Dermis microvascular lymphatic vessel endothelial cell (primary cell): ENCODE measurements at regions not wholly inside any gene's neighbourhood (a gene's known extent, or its start where the extent isn't known, plus 50 kb on each side); places are given as distances from the start of the nearest gene placed in this dataset.

ENCODE experiments used
- DNase-seq, 2 donors: peaks; one replicate each; pipeline versions ENCODE4 v3.0.0 to v3.0.0-alpha.2; 2010; ENCODE audit warnings: low read depth in 2 of 2

DNA sequence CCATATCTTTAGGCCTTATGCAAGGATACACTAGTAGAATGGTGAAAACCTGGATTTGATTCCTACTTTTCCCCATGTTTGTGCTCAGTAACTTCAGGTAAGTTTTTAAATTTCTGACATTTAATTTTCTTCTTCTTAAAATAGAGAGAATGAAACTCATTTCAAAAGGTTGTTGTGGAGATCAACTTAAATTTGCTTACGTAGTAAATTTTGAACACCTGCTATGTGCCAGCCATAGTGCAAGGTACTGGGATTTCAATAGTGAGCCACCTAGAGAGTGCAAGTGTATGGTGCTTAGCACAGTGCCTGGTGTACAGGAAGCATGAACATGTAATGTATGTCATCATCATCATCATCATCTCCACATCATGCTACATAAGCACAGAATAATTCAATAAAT lies 73.6 kb upstream of the SMIM36 start:
- DNase-seq, result no peak

DNA sequence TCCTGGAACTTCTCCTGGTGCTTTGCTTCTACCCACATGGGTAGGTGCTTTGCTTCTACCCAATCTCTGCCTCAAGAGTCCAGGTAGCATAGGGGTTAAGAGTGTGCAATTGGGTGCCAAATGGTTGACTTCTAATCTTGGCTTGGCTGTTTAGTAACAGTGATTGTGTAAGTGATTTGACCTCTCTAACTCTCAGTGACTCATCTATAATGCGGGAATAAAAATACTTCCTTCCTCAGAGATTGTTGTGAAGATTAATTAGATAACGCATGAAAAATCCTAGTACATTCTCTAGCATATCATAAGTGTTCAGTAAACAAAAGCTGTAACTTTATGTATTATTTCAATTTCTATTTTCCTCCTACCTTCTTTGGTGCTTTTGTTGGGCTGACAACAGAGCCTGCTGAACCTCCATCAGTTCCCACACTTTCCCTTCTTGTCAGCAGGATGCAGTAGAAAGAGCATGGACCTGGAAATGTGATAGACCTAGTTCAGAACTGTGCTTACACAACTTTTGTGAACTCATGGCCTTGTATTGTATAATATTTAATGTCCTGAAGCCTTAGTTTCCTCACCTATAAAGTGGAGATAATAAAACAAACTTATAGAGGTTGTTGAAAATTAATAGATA lies 72.9 kb upstream of the SMIM36 start:
- DNase-seq, result peak; percentile 63 to 82

DNA sequence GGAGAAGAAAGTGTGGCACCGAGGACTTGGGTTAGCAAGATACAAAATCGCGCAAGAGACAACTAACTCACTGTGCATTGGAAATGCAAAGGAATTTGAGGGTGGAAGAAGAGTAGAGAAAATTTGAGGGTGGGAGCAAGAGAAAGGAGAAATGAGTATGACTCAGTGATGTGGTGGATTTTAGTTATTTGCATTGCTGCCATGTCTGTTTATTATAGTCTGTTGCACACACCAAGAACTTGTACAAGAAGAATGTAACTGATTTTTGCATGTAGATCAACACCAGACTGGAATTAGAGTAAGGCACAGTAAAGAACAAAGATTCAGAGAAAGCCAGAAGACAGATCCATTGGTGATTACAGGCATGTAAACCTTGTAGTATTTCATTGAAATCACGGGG lies 71.6 kb upstream of the SMIM36 start:
- DNase-seq, result no peak

DNA sequence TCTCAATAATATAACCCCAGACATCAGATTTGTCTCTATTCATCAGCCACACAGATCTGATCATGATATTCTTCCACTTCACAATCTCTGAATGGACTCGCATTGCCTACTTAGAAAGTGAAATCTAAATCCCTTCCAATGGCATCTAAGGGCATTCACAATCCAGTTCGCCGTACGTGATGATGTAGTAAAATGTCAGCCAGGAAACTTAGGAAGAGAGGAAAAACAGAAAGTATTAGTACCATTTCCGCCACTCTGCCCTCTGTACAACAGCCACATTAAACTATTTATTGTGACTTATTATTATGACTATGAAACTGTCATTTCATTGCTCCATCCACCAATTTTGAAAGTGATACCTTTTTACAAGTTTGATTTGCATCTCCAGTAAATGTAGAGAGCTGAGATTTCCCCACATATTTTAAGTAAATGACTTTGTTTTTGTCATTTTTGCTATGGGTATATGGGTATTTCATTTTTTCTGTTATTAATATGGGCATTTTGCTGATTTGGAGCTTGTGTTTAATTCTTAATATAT lies 69.4 kb upstream of the SMIM36 start:
- DNase-seq, result peak; percentile 42 to 83

DNA sequence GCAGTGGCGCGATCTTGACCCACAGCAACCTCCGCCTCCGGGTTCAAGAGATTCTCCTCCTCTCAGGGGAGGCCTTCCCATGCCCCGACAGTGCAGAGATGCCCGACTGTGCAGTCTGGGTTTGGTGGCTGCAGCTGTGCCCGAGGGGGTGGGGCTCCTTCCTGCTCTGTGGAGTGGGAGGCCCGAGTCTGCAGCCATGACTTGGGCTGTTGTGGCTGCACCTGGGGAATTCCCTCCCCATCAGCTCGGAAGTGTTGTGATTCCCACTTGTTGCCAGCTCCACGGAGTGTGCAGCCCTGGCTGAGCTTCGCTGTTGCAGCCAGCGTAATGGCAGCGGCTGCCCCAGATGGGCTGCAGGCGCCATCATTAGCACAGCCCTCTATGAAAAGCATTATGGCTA lies 66.4 kb upstream of the SMIM36 start:
- no peak for DNase-seq

DNA sequence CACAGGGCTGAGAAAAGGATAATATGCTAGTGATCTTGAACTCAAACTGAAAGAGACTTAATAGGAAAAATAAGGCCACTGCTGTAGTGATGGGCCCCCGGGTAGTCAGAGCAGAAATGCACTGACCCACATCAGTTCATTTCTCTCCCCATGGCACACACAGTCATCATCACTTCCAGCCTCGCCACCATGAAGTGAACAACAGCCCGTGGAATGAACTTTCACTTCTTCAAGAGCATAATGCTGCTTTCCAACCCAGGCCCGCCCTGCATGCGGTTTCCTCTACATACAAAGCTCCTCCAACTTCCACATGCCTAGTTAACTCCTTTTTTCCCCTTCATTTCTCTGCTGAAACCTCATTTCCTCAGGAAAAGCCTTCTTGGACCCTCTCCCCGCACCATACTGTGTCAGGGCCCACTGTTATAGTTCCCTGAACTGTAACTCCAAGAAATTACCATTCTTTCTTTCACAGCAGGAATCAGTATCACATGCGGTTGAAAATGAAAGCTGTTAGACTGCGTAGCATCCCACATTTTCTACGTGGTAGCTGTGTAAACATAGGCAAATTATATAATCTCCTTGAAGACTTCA lies 65.8 kb upstream of the SMIM36 start:
- peak in 1 of 2 donors; percentile 50 for DNase-seq

DNA sequence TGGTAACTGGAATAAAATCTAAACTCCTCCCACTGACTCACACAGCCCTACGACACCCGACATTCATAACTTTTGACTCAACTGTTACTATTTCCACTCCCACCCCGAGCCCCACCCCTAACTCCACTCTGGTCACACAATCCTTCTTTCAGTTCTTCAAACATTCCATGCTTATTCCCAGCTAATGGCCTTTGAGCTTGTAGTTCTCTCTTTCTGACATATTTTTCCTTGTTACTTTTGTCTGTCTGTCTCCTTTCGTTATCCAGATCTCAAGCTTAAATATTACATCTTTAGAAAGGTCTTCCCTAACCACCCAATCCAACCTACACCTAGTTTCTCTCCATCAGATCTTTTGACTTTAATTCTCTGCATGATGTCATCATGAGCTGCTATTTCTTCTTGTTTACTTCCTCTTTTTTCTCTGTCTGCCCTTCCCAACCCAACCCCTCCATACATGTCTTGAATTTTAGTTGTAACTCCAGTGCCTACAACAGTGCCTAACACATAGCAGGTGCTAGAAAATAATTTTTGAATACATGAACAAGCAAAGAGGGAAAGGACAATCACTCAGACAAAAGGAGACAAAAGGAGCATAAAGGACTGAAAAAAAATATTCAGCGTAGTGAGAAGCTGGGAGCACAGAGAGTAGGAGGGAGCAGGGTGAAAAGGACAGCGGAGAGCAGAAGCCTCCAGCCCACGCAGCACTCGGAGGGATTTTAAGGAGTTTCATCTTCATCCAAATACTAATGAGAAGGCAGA lies 65.2 kb upstream of the SMIM36 start:
- peak in 1 of 2 donors; percentile 34 for DNase-seq

DNA sequence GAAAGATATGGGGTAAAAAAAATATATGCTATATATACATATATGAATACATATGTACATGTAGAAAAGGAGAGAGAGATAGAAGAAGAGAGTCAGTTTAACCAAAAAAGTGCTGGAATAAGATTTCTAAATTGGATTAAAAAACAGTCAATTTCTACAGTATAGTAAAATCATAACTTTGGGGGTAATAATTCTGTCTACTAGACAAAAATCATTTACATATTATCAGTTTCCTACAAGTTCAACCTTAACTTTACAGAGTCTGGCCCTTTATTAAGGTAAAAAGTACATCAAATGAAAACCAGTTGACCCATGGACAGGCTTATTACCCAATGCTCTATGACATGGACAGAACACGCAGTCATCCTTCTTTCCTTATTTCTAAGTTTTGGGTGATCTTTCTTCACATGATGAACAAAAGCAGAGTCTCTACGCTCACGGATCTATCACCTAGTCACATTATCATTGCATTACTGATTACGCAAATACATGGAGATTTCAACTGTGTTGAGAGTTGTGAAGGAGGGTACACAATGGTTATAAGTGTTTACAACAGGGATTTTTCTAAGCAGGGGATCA lies 63.9 kb upstream of the SMIM36 start:
- no peak for DNase-seq

DNA sequence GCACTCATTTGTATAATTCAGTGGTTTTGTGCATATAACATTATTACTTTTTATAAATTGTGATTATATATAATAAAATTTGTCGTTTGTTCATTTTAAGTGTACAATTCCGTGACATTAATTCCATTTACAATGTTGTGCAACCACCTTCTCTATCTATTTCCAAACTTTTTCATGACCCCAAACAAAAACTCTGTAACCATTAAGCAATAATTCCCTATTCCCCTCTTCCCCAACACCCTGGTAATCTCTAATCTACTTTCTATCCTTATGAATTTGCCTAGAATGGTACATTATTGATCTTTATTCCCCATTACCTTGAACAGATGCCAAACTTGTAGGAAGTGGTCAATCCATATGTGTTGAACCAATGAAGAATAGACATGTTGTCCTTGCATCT lies 61.3 kb upstream of the SMIM36 start:
- DNase-seq, result no peak

DNA sequence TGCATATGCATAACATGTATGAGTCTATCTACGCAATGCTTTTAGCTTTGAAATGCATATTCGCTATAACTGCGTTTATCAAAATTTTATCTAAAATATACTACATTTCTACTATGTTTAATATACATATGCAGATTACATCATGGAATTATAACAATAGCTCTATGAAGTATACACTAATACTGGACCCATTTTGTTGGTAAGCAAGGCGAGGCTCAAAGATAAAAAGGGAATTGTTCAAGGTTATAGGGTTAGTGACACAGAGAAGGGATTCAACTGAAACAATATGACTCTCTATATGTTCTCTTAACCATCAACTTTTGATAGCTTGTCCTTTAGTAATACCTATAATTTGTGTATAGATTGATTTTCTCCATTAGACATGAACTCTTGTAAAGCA lies 60.9 kb upstream of the SMIM36 start:
- no peak for DNase-seq

DNA sequence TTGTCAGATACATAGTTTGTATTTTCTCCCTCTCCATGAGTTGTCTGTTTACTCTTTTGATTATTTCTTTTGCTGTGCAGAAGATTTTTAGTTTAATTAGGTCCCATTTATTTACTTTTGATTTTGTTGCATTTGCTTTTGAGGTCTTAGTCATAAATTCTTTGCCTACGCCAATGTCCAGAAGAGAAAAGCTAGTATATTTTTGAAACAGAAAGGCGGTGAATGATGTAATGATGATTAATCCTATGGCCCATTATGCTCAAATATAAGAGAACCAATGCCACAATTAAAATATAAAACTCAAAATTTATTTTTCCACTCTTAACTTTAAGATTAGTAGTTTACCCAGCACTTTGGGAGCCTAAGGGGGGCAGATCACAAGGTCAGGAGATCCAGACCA lies 59.8 kb upstream of the SMIM36 start:
- DNase-seq, result no peak

DNA sequence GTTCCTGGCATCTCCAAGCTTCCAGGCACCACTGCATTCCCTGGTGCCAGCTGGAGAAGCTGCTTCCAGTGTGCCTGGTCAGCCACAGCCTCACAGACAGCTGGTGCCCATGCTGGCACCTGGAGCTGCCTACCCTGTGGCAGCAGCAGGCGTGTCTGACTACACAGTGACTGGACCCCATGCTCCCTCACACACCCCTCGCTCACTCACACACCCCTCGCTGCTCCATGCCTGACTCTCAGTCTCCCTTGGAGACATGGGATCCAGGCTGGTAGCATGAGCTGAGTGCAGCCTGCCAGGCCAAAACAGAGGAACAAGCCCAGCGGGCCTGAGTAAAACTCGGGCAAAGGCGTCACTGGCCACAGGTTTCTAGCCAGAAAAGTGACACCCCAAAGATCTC lies 59.1 kb upstream of the SMIM36 start:
- DNase-seq, result no peak

DNA sequence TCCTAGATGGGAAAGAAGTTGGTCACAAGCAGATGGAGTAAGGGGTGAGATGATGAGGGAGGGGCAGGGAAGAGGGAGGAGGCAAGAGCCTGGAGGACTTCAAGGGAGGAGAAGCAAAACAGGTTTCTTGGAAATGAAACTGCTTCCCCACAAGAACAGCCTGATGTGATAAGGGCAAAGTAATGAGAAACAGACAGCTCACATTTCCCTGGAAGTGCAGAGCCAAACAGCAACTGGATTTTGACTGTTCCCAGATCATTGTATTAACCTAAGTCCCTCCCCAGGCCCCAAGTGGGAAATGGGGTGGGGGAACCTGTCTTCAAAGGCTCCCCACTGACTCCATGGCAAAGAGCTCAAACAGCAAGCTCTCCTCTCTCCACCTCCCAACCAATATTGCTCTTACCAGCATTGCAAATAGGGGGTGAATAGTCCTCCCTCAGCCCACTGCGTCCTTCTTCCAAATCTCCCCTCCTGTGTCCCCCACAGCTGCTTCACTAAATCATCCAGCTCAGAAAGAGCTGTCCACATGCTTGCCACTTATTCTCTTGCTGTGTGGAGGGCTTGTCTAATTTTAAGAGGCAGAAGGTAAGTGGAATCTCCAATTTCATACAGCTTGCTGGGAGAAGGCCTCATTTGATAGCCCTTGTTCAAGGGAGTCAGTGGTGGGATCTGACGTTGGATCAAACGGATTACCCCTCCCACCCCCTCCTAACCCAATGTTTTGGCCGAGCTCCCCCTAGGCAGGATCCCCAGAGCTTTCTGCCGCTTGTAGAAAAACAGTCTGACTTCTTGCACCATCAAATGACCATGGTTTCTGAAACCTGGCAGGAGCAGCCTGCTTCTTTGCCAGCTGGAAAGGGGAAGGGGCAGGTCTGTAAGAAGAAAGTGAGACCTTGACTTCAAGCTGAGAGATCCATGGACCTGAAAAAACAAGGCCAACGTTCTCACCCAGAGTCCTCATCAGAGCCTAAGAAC lies 56.3 kb upstream of the SMIM36 start:
- no peak for DNase-seq

DNA sequence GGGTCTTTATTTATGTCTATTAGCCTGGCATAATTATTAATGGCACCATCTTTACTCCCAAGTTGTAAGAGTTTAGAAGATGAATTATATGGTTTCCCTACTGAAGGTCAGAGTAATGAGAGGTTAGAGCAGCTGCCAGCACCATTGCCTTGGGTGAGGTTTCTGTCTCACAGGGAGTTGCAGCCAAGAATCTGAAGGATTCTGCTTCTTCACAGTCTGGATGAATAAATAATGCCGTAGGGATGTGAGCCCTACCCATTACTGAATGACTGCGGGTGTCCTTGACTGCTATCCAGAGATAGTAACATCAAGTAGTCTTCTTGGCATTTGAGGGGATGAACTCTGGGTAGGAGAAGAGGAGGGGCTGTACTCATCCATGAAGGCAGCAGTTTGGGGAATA lies 52.8 kb upstream of the SMIM36 start:
- no peak for DNase-seq

DNA sequence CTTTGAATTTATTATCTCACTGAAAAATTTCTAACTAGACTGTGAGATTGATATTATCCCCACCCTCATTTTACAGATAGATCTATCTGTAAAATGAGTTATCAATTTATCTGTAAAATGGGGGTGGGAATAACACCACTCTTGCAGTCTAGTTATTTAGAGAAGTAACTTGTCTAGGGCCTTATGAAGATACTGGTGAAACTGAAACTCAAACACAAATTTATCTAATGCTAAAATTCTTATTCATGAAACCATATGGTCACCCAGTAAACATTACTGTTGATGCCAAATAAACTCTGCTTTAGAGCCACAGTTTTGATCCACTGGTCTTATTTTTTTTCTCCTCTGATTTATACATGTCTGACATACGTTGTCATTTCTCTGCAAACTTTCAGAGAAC lies 52.1 kb upstream of the SMIM36 start:
- DNase-seq, result no peak

DNA sequence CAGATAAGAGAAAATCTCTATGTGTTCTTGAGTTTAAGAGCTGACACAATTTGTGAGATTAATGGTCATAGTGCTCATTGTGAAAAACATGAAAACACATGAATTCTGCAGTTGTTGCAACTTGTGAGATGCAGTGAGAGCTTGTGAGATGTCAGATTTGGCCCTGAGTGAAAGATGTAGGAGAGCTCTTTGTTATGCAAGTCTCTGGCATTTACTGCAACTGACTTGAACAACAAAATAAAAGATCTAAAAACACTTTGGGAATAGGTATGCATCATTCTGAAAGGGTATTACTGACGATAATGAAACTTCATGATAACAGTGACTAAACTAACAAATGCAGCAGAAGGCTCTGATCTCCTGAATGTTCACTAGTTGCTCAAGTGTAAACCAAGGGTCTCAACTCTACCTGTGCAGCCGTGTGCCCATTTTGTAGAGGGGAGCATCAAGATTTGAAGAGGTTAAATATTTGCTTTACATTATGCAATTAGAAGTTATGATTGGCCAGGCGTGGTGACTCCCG lies 50.8 kb upstream of the SMIM36 start:
- no peak for DNase-seq

DNA sequence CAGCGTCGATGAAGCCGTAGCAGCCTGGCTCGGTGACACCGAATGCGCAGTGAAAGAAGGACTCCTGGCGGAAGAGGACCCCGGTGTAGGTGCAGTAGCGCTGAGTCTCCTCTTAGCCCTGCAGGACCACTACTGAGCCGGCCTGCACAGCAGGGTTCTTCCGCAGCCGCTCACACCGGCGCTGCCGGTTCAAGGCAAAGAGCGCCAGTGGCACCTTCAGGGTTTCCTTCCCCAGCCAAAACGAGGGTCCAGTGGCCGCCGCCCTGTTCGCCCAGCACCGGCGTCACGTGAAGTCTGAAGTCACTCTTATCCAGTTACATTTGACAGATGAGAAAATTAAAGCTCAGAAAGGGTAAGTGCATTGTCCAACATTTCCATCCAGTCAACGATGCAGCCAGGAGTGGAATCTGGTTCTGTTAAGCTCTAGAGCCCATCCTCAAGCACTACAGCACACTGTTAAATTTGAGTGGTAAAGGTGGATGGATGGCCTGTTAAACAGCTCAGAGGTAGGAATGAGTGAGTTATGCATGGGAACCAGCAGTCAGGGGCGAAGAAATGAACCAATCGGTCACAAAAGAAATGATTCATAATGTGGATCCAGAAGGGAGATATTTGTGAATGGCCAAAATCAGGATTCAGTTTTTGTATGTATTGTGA lies 50.2 kb upstream of the SMIM36 start:
- no peak for DNase-seq
